ENCODE measurements at regions not wholly inside any gene's neighbourhood (a gene's known extent, or its start where the extent isn't known, plus 50 kb on each side); places are given as distances from the start of the nearest gene placed in this dataset.
"Not testable (repeated sequence)": the region's sequence is repeated elsewhere in the genome, so short reads cannot be mapped to it uniquely, and the experiment has no call there.

DNA sequence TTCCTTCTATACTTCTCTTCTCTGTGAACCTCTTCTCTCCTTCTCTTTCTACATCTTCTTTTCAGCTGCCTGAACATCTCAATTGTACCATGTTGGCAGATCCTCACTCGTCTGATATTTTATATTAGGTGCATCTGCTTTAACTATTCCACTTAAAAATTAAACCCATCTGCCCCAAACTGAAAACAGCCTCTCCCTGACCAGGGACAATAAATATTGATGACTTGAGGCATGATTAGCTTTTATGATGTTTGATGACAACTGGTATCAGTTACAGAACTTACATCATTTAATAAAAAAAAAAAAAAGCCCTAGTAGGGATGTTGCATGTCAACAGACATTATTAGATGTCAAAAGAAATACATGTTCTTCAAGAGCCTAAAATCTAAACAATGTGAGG lies 79.8 kb upstream of the HABP2 start:
- peak; percentile 48 for DNase-seq

DNA sequence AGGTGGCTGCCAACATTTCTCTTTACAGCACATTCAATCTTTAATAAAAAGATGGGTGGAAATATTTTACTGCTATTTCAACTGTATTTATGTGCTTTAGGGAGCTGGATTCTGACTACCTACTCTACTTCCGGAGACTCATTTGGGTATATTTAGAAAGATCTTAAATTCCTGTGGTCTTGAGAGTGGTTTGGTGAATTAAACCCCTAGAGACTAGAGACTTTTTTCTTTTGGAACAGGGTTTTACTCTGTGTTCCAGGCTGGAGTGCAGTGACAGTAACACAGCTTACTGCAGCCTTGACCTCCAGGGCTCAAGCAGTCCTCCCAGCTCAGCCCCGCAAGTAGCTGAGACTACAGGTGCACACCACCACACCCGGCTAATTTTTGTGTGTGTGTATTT lies 79.0 kb upstream of the HABP2 start:
- DNase-seq, result peak; percentile 88

- DNase-seq, result peak; percentile 75
Measured at GRCh38 chr10:113474752-113475151, 78.1 kb upstream of the HABP2 start.

GRCh38 chr10:113475381-113475807 lies 77.5 kb upstream of the HABP2 start:
- DNase-seq, result peak; percentile 95

- no peak for DNase-seq
Measured at GRCh38 chr10:113476191-113476590, 76.7 kb upstream of the HABP2 start.

DNA sequence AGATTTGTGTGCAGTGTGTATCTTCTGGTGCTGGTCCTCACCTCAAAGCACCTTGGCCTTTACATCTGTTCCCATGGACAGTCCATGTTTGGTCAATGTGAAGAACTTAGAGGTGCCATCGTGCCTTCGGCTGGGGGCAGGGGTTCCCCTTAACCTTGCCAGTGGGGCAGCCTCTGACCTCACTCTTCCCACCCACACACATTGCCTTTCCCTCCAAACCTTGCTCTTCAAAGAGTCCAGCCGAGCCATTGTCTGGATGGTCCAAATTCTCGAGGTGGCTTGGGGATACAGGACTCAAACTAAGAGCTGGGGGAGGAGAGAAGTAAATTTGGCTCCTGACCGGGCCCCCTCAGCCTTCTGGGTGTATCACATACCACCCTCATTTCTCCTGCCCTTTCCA lies 76.2 kb upstream of the HABP2 start:
- no peak for DNase-seq

DNA sequence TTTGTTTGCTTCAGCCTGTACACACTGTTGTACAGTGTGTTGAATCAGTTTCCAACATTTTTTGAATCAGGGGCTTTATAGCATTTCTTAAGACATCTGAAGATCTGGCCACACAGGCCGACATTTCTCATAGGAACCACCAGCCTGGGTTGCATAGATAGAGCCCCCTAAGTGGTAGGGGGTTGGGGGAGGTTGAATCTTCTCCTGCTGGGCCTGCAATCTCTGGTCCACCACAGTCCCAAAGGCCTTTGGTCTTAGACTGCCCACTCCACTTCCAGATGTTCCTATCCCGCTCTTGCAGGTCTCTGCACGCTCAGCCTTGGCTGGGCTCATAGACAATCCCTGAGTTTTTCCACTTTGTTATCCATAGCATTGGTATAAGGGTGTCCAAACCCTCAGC lies 75.4 kb upstream of the HABP2 start:
- DNase-seq, result no peak

- no peak for DNase-seq
Measured at GRCh38 chr10:113479346-113480080, 73.3 kb upstream of the HABP2 start.

DNA sequence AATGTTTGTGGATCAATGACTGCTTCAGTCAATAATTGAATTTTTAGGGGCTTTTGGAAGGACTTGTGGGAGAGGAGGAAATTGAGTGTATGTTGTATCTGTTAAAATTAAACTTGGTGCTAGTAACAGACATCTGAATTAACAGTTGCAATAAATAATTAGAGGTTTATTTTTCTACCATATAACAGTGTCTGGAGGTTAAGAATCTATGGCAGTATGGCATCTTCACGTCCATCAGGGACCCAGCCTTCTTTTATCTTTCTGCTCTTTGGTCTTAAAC lies 72.8 kb upstream of the HABP2 start:
- DNase-seq, result no peak

GRCh38 chr10:113480851-113481502 lies 71.9 kb upstream of the HABP2 start:
- no peak for DNase-seq

DNA sequence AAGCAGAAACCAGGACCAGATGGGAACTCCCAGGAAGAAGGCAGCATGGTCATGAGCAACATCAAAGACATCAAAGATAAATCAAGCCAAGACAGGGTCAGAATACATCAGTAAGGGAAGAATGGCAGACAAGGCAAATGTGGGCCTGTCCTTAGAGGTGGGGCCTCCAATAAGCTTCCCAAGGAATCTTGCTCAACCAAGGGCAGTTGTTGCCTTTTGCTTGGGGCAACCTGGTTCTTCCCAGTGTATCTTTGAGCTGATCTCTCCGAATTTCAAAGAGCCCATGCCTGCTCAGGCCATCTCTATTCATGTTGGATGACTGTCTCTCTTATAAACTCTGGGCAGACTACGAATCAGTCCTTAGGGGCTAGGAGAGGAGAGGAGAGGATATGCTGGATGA lies 68.4 kb upstream of the HABP2 start:
- no peak for DNase-seq

GRCh38 chr10:113485736-113486135 lies 67.1 kb upstream of the HABP2 start:
- peak; percentile 44 for DNase-seq

GRCh38 chr10:113486531-113486930 lies 66.3 kb upstream of the HABP2 start:
- no peak for DNase-seq

- no peak for DNase-seq
Measured at GRCh38 chr10:113487154-113487553, 65.7 kb upstream of the HABP2 start.

GRCh38 chr10:113488186-113488585 lies 64.7 kb upstream of the HABP2 start:
- DNase-seq, result no peak

GRCh38 chr10:113489522-113489921 lies 63.3 kb upstream of the HABP2 start:
- not testable (repeated sequence) for DNase-seq

DNA sequence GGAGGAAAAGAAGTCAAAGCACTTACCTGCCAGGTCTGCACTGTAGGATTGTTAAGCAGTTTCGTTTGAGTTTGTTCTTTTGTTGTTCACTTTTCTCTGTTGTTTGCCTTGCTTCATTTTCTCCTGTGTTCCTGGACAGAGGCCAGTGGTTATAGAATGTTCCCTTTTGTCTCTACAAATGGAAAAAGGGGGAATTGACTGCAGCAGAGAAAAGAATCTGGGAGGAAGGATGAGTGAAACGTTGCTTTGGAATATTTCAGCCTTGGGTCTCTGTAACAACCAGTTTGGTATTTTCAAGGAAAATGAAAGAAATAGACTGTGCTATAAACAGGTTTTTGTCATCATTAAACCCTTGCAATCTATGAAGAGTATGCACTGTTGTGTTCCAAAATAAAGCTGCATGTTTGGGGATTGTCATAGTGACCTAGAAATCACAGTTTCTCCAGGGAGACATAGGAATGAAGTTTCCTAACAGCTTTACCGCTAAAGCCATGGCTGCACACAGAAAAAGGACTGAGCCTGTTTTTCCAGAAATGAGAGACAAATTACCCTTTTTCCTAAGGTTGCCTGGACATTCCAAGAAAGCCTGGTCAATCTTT lies 60.8 kb upstream of the HABP2 start:
- peak; percentile 50 for DNase-seq

DNA sequence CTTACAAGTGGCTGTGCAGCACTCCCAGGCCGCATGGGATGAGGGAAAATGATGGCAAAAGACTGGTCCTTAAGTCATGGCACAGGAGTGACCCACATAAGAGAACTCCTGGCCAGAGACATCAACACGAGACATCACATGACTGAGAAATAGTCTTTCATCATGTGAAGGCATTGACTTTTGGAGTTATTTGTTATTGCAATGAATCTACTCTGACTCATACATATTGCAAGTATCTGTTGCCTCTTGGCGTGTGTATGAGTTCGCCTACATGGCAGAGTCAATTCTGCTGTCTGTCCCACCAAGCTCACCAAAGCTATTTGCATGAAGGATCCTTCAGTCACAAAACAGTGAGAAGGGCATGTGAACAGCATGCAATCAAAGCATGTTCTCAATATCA lies 59.7 kb upstream of the HABP2 start:
- DNase-seq, result peak; percentile 52

DNA sequence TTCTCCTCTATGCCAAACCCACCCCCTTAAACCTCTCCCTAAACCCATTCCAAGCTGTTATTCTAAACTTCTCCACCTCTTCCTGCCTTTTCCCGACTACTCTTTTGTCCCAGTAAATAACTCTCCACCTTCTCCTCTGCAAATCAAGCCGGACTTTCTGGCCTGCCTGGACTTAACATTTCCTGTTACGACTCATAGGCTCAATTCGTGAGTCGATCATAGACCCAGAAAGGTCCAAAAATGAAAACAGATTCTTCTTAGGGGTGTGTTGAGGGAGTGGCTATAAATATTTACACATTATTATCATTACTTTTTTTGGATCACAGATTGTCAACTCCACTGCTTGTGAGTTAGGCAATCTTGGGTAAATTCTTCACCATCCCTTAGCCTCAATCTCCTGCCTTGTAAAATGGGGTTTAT lies 59.0 kb upstream of the HABP2 start:
- DNase-seq, result no peak

- DNase-seq, result no peak
Measured at GRCh38 chr10:113494761-113495160, 58.1 kb upstream of the HABP2 start.

DNA sequence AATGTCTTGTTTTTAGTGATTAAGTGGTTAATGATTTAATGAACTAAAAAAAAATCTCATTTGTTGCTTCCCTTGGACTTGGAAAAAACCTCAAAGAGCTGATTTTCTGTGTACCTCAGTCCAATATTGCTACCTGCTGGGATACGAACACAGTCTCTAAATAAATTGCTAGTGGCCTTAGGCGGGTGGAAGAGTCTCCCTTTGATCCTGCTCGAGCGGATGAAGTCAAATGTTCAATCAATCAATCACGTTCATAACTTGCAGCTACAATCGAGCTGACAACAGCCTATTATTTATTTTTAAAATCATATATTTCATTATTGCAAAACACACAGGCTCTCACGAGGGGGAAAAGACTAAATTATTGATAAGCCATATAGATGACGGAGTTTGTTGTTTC lies 57.3 kb upstream of the HABP2 start:
- DNase-seq, result no peak

GRCh38 chr10:113496111-113497109 lies 56.4 kb upstream of the HABP2 start:
- peak; percentile 54 for DNase-seq

DNA sequence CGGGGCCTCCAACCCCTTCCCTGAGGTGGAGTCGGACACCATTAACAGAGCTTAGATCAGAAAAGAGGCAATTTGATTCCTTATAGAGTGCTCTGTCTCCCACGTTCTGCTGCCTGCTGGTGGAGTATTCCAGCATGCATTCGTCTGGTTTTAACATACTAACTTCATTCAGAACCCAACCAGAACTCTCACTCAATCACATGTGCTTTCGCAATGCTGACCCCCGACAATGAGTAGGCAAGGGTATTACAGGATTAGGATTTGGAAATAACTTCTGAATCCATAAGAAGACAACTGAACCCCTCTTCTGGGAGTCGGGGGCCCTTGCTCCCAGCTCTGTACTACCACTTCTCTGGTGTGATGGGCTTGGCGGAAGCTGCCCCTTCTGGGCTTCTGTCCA lies 55.7 kb upstream of the HABP2 start:
- no peak for DNase-seq

Measured in fibroblast of upper back skin (primary cell).